ENCODE measurements at regions not wholly inside any gene's neighbourhood (a gene's known extent, or its start where the extent isn't known, plus 50 kb on each side); places are given as distances from the start of the nearest gene placed in this dataset.

DNA sequence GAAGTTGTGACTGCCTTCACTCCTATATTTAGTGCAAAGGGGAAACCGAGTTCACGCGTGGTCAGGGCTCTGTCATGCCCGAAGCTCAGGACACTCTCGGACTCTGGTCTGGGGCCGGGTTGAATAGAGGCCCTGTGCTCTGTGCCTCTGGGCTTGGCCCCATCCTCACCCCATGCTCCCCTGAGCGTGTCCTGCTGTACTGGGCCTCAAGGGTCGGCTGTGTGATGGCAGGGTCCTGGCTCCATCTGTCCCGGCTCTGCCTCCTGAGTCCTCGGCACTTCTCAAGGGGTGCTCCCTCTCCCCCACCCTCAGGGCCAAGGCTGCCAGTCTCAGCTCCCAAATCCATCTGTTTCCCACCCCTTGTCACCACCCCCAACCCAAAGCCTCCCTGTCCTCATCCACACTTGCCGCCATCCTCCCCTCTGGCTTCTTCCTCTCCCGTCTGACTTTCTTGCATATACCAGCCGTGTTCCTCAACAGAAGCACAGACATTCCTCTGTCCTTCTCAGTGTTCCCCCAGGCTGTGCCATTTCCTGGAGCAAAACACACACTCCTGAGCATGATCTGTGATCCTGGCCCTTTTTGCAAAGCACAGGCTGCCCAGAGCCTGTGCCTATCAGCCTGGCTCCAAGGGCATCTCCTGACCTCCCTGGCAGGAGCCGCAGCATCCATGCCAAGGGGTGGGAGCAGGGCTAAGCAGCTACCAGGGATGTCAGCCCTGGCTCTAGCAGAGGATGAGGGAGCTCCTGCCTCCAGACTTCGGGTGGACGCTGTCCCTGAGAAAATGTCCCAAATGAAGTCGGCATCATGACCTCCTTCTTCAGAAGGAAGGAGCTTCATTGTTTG lies 64.2 kb upstream of the OTOS start:
- Mint-ChIP-seq H3K4me1 (ENCODE audit: low read depth) (peaks cover 3% of the 10 kb centered on the region), H3K4me3 (no peak overlapping the region), H3K36me3 (ENCODE audit: insufficient read depth) (no peaks in the 10 kb centered on the region), H3K9me3 (no peaks in the 10 kb centered on the region), H3K27me3 (ENCODE audit: low read depth) (peaks cover 31% of the 10 kb centered on the region)
- peak; percentile 3 for DNase-seq
- no peak for ATAC-seq

DNA sequence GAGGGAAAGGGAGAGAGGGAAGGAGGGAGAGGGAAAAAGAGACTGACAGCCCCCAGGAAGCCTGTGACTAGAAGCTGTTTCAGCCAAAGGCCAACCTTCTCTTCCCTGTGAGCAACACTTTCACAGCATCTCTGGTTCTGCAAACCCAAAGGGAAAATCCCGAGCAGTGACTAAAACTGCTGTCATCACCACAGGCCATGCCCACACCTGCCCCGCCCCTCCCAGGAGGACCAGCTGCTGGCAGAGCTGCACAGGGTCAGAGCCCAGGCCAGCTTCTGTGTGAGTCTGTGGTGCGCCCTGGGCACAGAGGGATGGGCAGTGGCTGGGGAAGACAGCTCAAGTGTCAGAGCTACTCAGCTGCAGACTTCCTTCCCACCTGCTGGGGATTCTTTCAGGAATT lies 64.9 kb upstream of the OTOS start:
- peak; percentile 95 to 97 for ATAC-seq
- Mint-ChIP-seq H3K36me3 (ENCODE audit: insufficient read depth) (no peaks in the 10 kb centered on the region), H3K4me3 (no peak overlapping the region), H3K9me3 (no peaks in the 10 kb centered on the region), H3K27me3 (ENCODE audit: low read depth) (peaks cover 30% of the 10 kb centered on the region), H3K4me1 (ENCODE audit: low read depth) (peaks cover 3% of the 10 kb centered on the region)
- DNase-seq: peak; percentile 5

DNA sequence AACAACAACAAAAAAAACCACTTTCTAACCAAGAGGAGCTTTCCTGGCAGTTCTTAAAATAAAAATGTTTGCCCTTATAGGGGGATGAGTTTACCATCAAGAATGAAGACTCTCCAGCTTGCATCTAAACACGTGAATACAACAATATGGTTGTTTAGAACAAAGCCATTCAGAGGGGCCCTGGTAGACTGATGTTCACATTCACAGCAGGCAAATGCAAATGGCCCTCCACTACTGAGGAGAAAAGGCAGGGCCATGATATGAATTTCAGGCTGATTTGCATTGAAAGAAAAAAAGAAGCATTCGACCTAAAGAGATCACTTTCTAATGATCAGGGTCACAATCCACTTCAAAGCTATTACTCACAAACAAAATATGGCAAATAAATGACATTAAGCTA lies 65.3 kb upstream of the OTOS start:
- Mint-ChIP-seq H3K27me3 (ENCODE audit: low read depth) (peaks cover 30% of the 10 kb centered on the region), H3K4me1 (ENCODE audit: low read depth) (peaks cover 3% of the 10 kb centered on the region), H3K9me3 (no peaks in the 10 kb centered on the region), H3K4me3 (no peak overlapping the region), H3K36me3 (ENCODE audit: insufficient read depth) (no peaks in the 10 kb centered on the region)
- DNase-seq: no peak
- no peak for ATAC-seq

DNA sequence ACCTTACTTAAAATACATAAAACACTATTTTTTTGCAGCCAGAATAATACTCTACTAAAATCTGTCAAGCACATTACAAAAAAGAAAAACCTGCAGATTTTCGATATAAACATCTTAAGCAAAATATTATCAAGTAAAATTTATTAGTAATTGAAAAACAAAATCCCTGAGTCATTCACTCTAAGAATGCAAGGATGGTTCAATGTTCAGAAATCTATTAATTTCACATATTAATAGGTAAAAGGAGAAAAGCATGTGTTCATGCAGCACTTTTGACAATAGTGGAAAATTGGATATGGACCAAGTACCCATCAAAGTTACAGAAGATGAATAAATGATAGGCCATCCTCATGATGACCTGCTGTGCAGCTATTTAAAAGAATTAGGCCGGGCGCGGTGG lies 66.2 kb upstream of the OTOS start:
- Mint-ChIP-seq H3K4me1 (ENCODE audit: low read depth) (peaks cover 3% of the 10 kb centered on the region), H3K4me3 (no peak overlapping the region), H3K9me3 (no peaks in the 10 kb centered on the region), H3K36me3 (ENCODE audit: insufficient read depth) (no peaks in the 10 kb centered on the region), H3K27me3 (ENCODE audit: low read depth) (peaks cover 25% of the 10 kb centered on the region)
- ATAC-seq (no peak), DNase-seq (no peak)

DNA sequence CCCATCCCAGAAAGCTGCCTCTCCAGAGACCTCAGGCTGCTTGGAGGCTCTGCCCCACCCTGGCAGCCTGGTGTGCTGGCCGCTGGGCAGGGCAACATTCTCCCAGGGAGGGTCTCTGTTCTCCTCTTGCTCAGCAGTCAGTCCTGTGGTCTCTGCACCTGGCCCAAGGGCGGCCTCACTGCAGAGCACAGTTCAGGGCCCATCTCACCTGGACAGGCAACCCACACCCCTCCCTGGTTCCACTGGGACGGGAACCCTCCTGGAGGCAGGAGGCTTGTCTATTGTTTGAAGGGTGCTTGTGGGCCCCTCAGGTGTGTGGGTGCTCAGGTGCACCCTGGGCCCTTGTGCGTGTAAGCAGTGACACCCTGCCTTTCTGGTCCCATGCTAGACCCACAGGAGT lies 67.2 kb upstream of the OTOS start:
- peak; percentile 4 for DNase-seq
- Mint-ChIP-seq H3K4me1 (ENCODE audit: low read depth) (peaks cover 3% of the 10 kb centered on the region), H3K9me3 (no peaks in the 10 kb centered on the region), H3K4me3 (no peak overlapping the region), H3K36me3 (ENCODE audit: insufficient read depth) (no peaks in the 10 kb centered on the region), H3K27me3 (ENCODE audit: low read depth) (peaks cover 22% of the 10 kb centered on the region)
- no peak for ATAC-seq

DNA sequence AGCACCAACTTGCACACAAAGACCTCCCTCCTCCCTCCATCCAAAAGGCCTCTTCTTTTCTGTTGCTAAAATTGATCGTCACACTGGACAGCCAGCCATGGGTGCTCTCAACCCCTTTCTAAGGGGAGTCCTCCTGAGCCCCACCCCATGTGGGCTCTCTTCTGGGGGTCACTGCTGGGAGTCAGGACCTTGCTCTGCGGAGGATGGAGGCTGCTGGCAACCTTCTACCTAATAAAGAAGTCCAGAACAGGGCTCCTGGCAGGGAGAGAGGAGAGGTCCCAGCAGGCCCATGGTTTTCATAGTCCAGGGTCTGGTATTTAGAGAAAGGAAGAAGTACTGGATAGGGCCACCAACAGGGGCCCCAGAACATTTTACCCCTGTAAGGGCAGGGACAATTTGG lies 67.6 kb upstream of the OTOS start:
- H3K9me3 Mint-ChIP-seq: no peaks in the 10 kb centered on the region
- peaks cover 18% of the 10 kb centered on the region for H3K27me3 Mint-ChIP-seq (ENCODE audit: low read depth)
- DNase-seq (peak; percentile 0), ATAC-seq (no peak)
- H3K4me1 Mint-ChIP-seq (ENCODE audit: low read depth): peaks cover 3% of the 10 kb centered on the region
- no peaks in the 10 kb centered on the region for H3K36me3 Mint-ChIP-seq (ENCODE audit: insufficient read depth)
- no peak overlapping the region for H3K4me3 Mint-ChIP-seq

DNA sequence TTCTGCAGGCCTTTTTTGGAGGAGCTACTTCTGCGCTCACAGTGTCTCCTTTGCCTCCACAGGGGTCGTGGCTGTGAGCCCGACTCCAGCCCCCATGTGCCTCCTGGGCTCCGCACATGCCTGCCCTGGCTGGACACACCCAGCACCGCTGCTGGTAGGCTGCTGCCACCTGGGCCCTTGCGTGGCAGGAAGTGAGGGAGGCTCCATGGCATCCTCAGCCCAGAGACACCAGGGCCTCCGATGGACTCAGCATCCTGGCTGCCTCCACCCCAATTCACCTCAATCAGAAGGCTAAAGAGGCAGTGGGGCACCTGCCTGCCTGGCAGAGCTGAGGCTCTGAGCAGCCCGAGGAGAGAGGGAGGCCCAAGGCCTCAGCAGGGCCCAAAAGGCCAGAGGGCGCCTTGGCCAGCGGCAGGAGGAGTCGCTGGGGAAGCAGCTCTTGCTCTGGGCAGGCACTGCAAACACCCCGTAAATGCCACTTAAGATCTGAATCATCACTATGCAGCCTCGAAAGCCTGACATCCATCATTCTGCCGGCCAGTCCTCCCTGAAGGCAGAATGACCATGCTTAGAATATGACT lies 68.3 kb upstream of the OTOS start:
- Mint-ChIP-seq H3K27me3 (ENCODE audit: low read depth) (peaks cover 14% of the 10 kb centered on the region), H3K36me3 (ENCODE audit: insufficient read depth) (no peaks in the 10 kb centered on the region), H3K4me3 (no peak overlapping the region), H3K4me1 (ENCODE audit: low read depth) (peaks cover 3% of the 10 kb centered on the region), H3K9me3 (no peaks in the 10 kb centered on the region)
- DNase-seq (peak; percentile 0), ATAC-seq (no peak)

DNA sequence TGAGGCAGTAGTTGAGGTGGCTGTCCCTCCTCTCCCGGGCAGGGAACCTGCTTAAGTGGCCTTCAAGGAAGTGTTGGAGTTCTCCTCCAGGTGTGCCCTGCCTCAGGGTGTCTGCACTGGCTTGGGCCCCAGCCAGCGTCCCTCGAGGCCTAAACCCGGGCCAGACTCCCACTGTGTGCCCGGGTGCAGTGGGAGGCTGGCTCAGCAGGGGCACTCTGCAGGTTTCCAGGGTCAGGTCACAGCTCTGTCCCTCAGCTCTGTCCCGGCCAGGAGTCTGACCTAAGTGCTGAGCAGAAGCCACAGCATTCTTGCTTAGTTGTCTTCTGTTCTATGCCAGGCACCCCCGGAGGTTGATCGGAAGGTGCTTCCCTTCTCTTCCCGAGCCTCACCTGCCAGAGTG lies 69.0 kb upstream of the OTOS start:
- ATAC-seq (no peak), DNase-seq (peak; percentile 0)
- Mint-ChIP-seq H3K4me3 (no peak overlapping the region), H3K9me3 (no peaks in the 10 kb centered on the region), H3K36me3 (ENCODE audit: insufficient read depth) (no peaks in the 10 kb centered on the region), H3K27me3 (ENCODE audit: low read depth) (peaks cover 12% of the 10 kb centered on the region), H3K4me1 (ENCODE audit: low read depth) (peaks cover 3% of the 10 kb centered on the region)

DNA sequence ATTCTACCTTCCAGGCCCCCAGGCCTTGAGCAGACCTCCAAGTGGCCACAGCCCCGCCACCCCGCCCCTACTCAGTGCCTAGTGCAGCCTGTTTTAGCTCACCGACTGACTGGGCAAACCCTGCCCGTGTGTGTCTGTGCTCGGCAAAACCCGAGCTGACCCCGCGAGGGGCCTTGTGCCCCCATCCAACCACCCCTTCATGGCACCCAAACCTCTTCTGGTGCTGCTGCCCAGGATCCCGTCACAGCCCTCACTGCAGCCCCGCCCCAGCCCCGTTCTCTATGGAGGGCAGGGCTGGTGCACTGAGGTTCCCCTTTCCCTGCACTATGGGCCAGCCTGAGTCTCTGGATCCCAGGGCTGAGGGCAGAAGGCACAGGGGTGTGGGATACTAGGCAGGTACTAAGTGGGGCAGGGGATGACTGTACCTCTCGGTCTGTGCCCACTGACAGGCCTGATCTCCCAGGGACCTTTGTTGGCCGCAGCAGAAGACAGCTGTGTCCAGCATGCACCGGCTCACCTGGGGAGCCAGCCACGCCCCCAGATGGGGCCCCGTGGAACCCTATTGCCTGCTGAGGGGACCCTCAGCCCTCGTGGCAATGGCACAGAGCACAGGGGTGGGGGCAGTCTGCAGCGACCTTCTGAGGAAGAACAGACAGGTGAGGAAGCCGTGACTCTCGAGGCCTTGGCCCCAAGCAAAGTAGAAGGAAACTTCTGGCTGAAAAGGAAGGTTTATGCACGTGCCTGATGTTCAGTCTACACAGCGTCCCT lies 69.9 kb upstream of the OTOS start:
- ATAC-seq: no peak
- Mint-ChIP-seq H3K4me3 (no peak overlapping the region), H3K27me3 (ENCODE audit: low read depth) (peaks cover 5% of the 10 kb centered on the region), H3K36me3 (ENCODE audit: insufficient read depth) (no peaks in the 10 kb centered on the region), H3K9me3 (no peaks in the 10 kb centered on the region), H3K4me1 (ENCODE audit: low read depth) (no peaks in the 10 kb centered on the region)
- DNase-seq: peak; percentile 1

DNA sequence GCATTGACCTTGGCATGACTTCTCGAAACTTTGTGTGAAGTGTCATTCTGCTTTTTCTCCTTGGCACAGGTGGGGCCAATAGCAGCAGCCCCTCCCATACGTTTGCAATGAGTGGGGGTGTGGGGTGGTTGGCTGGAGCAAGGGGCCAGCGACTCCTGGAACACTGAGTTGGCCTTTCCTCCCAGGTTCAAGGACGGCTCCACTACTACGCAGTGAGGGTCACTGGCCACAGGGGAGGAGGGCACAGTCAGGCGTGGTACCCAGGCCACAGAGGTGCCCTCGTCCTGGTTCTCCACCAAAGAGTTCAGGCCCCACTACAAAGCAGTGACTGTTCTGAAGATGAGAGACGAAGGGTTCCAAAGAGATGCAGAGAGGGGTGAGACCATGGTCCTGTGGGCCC lies 70.6 kb upstream of the OTOS start:
- peaks cover 4% of the 10 kb centered on the region for H3K27me3 Mint-ChIP-seq (ENCODE audit: low read depth)
- no peaks in the 10 kb centered on the region for H3K4me1 Mint-ChIP-seq (ENCODE audit: low read depth)

DNA sequence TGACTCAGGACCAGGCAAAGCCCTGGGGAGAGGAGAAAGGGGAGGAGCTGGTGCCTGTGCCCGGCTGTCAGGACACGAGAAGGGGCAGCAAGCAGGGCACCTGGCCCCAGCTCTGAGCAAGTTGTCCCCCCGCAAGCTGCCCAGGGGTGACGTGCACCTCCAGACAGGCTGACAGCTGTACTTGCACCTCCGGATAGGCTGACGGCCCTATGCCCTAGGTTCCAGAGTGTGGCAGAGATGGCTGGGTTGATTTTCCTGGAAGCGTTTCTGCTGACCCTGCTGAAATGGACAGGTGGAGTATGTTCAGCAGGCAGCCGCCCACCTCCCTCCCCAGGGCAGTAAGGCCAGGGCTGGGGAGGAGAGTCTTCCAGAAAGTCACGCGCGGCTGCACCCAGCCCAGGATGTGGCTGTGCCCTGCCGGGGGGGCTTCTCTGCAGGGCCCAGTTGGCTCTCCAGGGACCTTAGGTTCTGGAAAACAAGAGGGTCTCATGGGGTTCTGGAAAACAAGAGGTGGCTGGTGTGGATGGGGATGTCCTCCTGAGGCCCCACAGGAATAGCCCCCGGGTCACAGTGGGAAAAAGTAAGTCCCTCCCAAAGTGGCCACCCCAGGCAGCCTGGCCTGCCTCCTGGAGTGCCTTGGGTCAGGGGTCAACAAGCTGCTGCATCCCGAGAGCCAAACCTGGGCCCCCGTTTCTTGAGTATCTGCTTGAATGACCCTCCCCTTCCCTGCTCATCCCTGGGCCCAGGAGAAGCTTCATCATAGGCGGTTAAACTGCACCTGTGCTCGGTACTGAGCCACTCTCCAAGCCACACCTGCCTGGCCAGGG lies 71.4 kb upstream of the OTOS start:
- Mint-ChIP-seq H3K4me1 (ENCODE audit: low read depth) (no peaks in the 10 kb centered on the region), H3K4me3 (no peak overlapping the region), H3K27me3 (ENCODE audit: low read depth) (peaks cover 4% of the 10 kb centered on the region), H3K36me3 (ENCODE audit: insufficient read depth) (no peaks in the 10 kb centered on the region), H3K9me3 (no peaks in the 10 kb centered on the region)
- ATAC-seq: no peak
- peak; percentile 3 for DNase-seq

More for the DNA sequence above, 70.6 kb upstream of the OTOS start:
- ATAC-seq (no peak), DNase-seq (no peak)
- H3K4me3 Mint-ChIP-seq: no peak overlapping the region
- H3K36me3 Mint-ChIP-seq (ENCODE audit: insufficient read depth): no peaks in the 10 kb centered on the region
- H3K9me3 Mint-ChIP-seq: no peaks in the 10 kb centered on the region

DNA sequence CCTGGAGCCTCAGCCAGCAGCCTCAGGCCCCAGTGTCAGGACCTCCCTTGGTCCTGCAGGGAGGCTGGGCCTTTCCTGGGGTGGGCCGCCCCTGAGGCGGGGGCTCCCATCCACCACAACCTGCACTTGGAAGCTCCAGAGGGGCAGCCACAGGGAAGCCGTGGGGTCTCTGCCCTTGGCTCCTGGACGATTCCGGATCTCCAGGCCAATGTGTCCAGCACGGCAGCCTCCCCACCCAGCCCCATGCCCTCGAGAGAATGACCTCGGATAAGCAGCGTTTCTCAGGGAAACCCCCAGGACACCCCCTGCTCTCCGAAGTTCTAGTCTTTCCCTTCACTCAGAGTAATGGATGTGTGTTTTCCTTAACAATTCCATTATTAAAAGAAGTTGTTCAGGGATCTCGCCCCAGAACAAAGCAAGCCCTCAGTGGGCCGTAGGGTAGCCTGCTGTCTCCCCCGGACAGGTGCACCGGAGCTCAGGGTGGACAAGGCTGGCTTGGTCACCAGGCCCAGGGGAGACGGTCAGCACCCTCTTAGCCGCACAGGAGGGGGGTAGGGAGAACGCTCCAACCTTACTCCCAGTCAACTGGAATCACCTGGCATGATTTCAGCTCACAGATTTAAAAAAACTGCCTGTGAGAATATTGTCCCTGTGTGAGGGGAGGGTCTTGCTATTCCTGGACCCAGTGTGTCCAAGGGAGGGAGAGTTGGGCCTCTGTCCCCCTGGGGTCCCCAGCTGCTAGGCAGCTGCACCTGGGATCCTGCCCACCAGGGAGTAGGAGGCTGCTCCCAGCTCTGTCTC lies 72.2 kb upstream of the OTOS start:
- H3K27me3 Mint-ChIP-seq (ENCODE audit: low read depth): peaks cover 4% of the 10 kb centered on the region
- no peak overlapping the region for H3K4me3 Mint-ChIP-seq
- H3K4me1 Mint-ChIP-seq (ENCODE audit: low read depth): no peaks in the 10 kb centered on the region
- DNase-seq: peak; percentile 1
- ATAC-seq: no peak
- no peaks in the 10 kb centered on the region for H3K36me3 Mint-ChIP-seq (ENCODE audit: insufficient read depth)
- no peaks in the 10 kb centered on the region for H3K9me3 Mint-ChIP-seq

DNA sequence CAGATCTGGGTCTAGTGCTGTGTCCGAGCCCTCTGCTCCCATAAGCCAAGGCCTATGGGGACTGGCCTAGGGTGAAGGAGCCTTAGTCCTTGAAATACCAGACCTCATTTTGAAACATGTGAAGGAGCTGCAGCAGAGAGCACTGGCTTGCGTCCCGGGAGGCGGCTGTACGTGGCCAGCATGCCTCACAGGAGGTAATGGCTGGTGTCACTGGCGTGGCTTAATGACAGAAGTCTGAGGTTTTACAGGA lies 72.7 kb upstream of the OTOS start:
- H3K27me3 Mint-ChIP-seq (ENCODE audit: low read depth): peaks cover 4% of the 10 kb centered on the region
- no peak overlapping the region for H3K4me3 Mint-ChIP-seq
- ATAC-seq (no peak), DNase-seq (peak; percentile 0)
- no peaks in the 10 kb centered on the region for H3K4me1 Mint-ChIP-seq (ENCODE audit: low read depth)
- no peaks in the 10 kb centered on the region for H3K9me3 Mint-ChIP-seq
- H3K36me3 Mint-ChIP-seq (ENCODE audit: insufficient read depth): no peaks in the 10 kb centered on the region
